Neuronal stem cell (in vitro differentiated cells): ENCODE measurements at regions not wholly inside any gene's neighbourhood (a gene's known extent, or its start where the extent isn't known, plus 50 kb on each side); places are given as distances from the start of the nearest gene placed in this dataset.

Experiments used
- DNase-seq: peaks from one replicate; pipeline ENCODE4 v3.0.0-alpha.2; 2013; ENCODE audit warnings: low spot score
- H2AFZ ChIP-seq: one replicate; pipeline ENCODE4 v1.6.1; 2013; ENCODE audit warnings: mild to moderate bottlenecking, low read length, inconsistent platforms
- H2AK5ac ChIP-seq: 2 replicates; pipeline ENCODE4 v1.6.1; 2013; ENCODE audit warnings: low read depth, mild to moderate bottlenecking, inconsistent platforms, low read length, moderate library complexity, mixed read lengths
- H2BK120ac ChIP-seq: 2 replicates; pipeline ENCODE4 v1.6.1; 2013; ENCODE audit warnings: low read depth, mild to moderate bottlenecking, inconsistent platforms, low read length, moderate library complexity, mixed read lengths
- H2BK12ac ChIP-seq: one replicate; pipeline ENCODE4 v1.6.1; 2013; ENCODE audit warnings: low read length, inconsistent platforms
- H2BK15ac ChIP-seq: 2 replicates; pipeline ENCODE4 v1.6.1; 2013; ENCODE audit warnings: mild to moderate bottlenecking, low read length, inconsistent platforms, mixed read lengths
- H2BK5ac ChIP-seq: one replicate; pipeline ENCODE4 v1.6.1; 2013; ENCODE audit warnings: inconsistent platforms, mild to moderate bottlenecking, low read length, moderate library complexity
- H3K14ac ChIP-seq: one replicate; pipeline ENCODE4 v1.6.1; 2013; ENCODE audit warnings: low read length, inconsistent platforms
- H3K18ac ChIP-seq: 2 replicates; pipeline ENCODE4 v1.6.1; 2013; ENCODE audit warnings: low read length, inconsistent platforms
- H3K23ac ChIP-seq: 2 replicates; pipeline ENCODE4 v1.6.1; 2013; ENCODE audit warnings: low read depth, mild to moderate bottlenecking, mixed read lengths, low read length, inconsistent platforms; ENCODE audit not compliant: poor library complexity
- H3K27ac ChIP-seq: replicated peaks from 3 replicates; pipeline ENCODE4 v1.5.1; 2013; ENCODE audit warnings: low read length, inconsistent platforms
- H3K27me3 ChIP-seq, 3 experiments: 2 replicates each; pipeline ENCODE4 v1.6.1; 2013; ENCODE audit warnings: low read length in 3 of 3, mild to moderate bottlenecking in 2 of 3, inconsistent platforms in 1 of 3, low read depth in 1 of 3, mixed read lengths in 1 of 3, moderate library complexity in 1 of 3; ENCODE audit not compliant: control insufficient read depth in 3 of 3, insufficient read depth in 3 of 3
- H3K36me3 ChIP-seq, 2 donors: replicated peaks in 1 of 2; 2 replicates each; pipeline ENCODE4 v1.6.1; 2013; ENCODE audit warnings: low read length in 2 of 2; ENCODE audit not compliant: control insufficient read depth in 2 of 2, insufficient read depth in 2 of 2
- H3K4ac ChIP-seq: 2 replicates; pipeline ENCODE4 v1.6.1; 2013; ENCODE audit warnings: inconsistent platforms, mild to moderate bottlenecking, low read length, moderate library complexity
- H3K4me1 ChIP-seq, 2 donors: 1 replicate in 1 of 2; 2 replicates in 1 of 2; pipeline ENCODE4 v1.6.1; 2013; ENCODE audit warnings: low read length in 2 of 2, low read depth in 1 of 2; ENCODE audit not compliant: control insufficient read depth in 2 of 2, insufficient read depth in 1 of 2
- H3K4me2 ChIP-seq: one replicate; pipeline ENCODE4 v1.6.1; 2013; ENCODE audit warnings: mild to moderate bottlenecking, low read length, inconsistent platforms; ENCODE audit not compliant: insufficient read depth, poor library complexity, severe bottlenecking
- H3K4me3 ChIP-seq, 2 donors: 2 replicates each; pipeline ENCODE4 v1.5.1; 2013; ENCODE audit warnings: low read length in 2 of 2, mild to moderate bottlenecking in 2 of 2, inconsistent platforms in 1 of 2, moderate library complexity in 1 of 2
- H3K79me1 ChIP-seq: one replicate; pipeline ENCODE4 v1.6.1; 2013; ENCODE audit warnings: low read depth, mild to moderate bottlenecking, inconsistent platforms, low read length, moderate library complexity
- H3K9ac ChIP-seq: one replicate; pipeline ENCODE4 v1.6.1; 2013; ENCODE audit warnings: mild to moderate bottlenecking, low read depth, low read length, inconsistent platforms; ENCODE audit not compliant: poor library complexity
- H3K9me3 ChIP-seq, 2 donors: replicated peaks in 1 of 2; 2 replicates each; pipeline versions ENCODE3 to v1.6.1; 2013; ENCODE audit warnings: low read length in 2 of 2, mild to moderate bottlenecking in 2 of 2, inconsistent platforms in 1 of 2, low read depth in 1 of 2, mixed read lengths in 1 of 2, moderate library complexity in 1 of 2; ENCODE audit not compliant: control insufficient read depth in 2 of 2, insufficient read depth in 1 of 2
- H4K8ac ChIP-seq: one replicate; pipeline ENCODE4 v1.6.1; 2013; ENCODE audit warnings: low read depth, mild to moderate bottlenecking, inconsistent platforms, low read length, moderate library complexity
- H4K91ac ChIP-seq: one replicate; pipeline ENCODE4 v1.6.1; 2013; ENCODE audit warnings: low read length, low read depth, mild to moderate bottlenecking, inconsistent platforms; ENCODE audit not compliant: poor library complexity
- WGBS, 2 donors: extraction: QIAGEN DNeasy Blood & Tissue Kit; methylation state at CpG; one replicate each; pipeline ENCODE4 v1.1.7; 2013; ENCODE audit warnings: missing lambda C conversion rate in 2 of 2, mixed read lengths in 1 of 2; ENCODE audit not compliant: insufficient read length in 2 of 2, insufficient replicate concordance in 1 of 2; ENCODE audit errors: extremely low coverage in 2 of 2; 5-methylcytosine and 5-hydroxymethylcytosine counted together

DNA sequence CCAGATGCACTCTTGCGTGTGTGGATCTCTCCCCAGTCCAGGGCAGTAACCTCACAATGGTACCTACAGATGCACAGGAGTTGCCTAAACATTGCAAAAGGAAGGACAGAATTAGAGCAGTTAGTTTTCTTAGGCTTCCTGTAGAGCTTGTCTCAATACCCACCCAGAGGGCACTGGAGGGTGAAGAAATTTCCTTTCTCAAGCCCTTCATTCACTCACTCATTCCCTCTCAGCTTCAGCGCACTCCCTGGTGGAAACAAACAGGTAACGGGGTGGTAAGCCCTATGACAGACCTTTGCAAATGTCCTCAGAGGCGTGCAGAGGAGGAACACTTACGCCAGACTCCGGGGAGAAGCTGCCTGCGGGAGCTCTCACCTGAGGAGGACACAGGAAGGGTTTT is 267.4 kb upstream of the HES1 start:
- H3K4me1 ChIP-seq = peaks cover 14 to 19% of the 10 kb centered on the region in 2 donors
- H3K9ac ChIP-seq = no peak overlapping the region
- H3K36me3 ChIP-seq = no peaks in the 10 kb centered on the region
- H3K79me1 ChIP-seq = no peaks in the 10 kb centered on the region
- H2AFZ ChIP-seq = peak overlapping the region; percentile 96
- H3K27ac ChIP-seq = no peak overlapping the region
- H2BK12ac ChIP-seq = no peak overlapping the region
- no peak overlapping the region for H3K4me3 ChIP-seq
- no peak overlapping the region for H4K91ac ChIP-seq
- no CpG with 5 or more reads among the region's 7 CpGs for WGBS, 2 donors
- H2BK5ac ChIP-seq = peak overlapping the region; percentile 25
- peak overlapping the region; percentile 5 for H2BK120ac ChIP-seq
- no peak overlapping the region for H2AK5ac ChIP-seq
- no peak overlapping the region for H3K18ac ChIP-seq
- no peak overlapping the region for H3K4ac ChIP-seq
- no peaks in the 10 kb centered on the region for H3K27me3 ChIP-seq
- no peak overlapping the region for H3K4me2 ChIP-seq
- no peak overlapping the region for H3K23ac ChIP-seq
- no peaks in the 10 kb centered on the region for H3K9me3 ChIP-seq
- no peak overlapping the region for H2BK15ac ChIP-seq
- no peak overlapping the region for H4K8ac ChIP-seq
- H3K14ac ChIP-seq = no peak overlapping the region
- DNase-seq = no peak

DNA sequence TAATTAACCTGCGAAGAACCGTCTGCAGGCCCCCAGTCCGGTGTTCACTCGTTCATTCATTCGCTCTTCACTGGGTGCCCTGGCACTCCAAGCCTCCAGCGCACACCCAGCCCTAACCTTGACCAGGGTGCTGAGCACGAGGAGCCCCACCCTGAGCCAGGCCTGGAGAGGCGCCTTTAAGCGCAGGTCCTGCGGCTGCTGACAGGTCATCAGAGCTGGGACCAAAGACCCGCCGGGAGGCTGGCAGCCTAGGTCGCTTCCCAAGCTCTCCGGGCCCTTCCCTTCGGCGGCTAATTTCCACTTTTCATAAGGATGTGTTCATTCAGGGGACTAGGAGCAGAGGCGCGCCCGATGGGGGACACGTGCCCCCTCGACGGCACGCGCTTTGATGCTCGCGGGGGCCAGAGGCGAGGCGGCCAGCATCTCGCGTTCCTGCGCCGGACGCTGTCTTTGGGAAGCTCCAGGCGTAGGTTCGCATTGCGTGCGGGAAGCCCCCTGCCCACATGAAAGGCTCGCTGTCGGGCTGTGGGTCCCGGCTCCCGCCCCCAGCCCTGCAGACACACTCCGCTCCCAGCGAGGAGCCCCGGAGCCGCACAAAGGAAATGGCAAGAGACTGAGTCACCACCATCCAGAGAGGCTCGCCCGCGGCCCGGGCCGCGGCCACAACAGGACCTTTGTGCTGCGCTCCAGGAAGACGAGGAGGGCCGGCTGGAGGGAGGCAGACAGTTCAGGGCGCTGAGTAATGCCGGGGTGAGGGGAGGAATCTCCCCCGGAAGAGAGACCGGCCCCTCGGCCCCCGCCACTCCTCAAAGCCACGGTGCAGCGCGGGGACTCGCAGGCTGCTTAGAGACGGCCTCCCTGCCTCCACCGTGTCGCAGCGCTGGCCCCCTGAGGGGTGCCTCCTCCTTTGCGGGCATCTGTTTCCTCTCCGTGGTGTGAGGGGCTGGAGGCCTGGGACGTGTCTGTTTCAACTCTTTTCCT is 266.4 kb upstream of the HES1 start:
- H2AK5ac ChIP-seq = peak overlapping the region; percentile 54
- peak overlapping the region; percentile 96 for H2AFZ ChIP-seq
- H3K27me3 ChIP-seq = no peaks in the 10 kb centered on the region
- H3K9me3 ChIP-seq = no peaks in the 10 kb centered on the region
- no peak overlapping the region for H3K4ac ChIP-seq
- H3K36me3 ChIP-seq = no peaks in the 10 kb centered on the region
- H3K18ac ChIP-seq = peak overlapping the region; percentile 94
- peak overlapping the region; percentile 53 for H3K9ac ChIP-seq
- H3K4me2 ChIP-seq = peak overlapping the region; percentile 20
- no CpG with 5 or more reads among the region's 71 CpGs for WGBS, 2 donors
- no peak overlapping the region for H4K8ac ChIP-seq
- DNase-seq = peak; percentile 60
- H2BK5ac ChIP-seq = peak overlapping the region; percentile 25
- H3K23ac ChIP-seq = no peak overlapping the region
- H3K4me3 ChIP-seq = peak overlapping the region in 1 of 2 donors; percentile 5
- peak overlapping the region; percentile 10 for H3K14ac ChIP-seq
- peak overlapping the region; percentile 47 for H2BK12ac ChIP-seq
- no peaks in the 10 kb centered on the region for H3K79me1 ChIP-seq
- H2BK120ac ChIP-seq = peak overlapping the region; percentile 87
- no peak overlapping the region for H4K91ac ChIP-seq
- H2BK15ac ChIP-seq = peak overlapping the region; percentile 79
- H3K4me1 ChIP-seq = peaks cover 17 to 19% of the 10 kb centered on the region in 2 donors
- H3K27ac ChIP-seq = no peak overlapping the region

DNA sequence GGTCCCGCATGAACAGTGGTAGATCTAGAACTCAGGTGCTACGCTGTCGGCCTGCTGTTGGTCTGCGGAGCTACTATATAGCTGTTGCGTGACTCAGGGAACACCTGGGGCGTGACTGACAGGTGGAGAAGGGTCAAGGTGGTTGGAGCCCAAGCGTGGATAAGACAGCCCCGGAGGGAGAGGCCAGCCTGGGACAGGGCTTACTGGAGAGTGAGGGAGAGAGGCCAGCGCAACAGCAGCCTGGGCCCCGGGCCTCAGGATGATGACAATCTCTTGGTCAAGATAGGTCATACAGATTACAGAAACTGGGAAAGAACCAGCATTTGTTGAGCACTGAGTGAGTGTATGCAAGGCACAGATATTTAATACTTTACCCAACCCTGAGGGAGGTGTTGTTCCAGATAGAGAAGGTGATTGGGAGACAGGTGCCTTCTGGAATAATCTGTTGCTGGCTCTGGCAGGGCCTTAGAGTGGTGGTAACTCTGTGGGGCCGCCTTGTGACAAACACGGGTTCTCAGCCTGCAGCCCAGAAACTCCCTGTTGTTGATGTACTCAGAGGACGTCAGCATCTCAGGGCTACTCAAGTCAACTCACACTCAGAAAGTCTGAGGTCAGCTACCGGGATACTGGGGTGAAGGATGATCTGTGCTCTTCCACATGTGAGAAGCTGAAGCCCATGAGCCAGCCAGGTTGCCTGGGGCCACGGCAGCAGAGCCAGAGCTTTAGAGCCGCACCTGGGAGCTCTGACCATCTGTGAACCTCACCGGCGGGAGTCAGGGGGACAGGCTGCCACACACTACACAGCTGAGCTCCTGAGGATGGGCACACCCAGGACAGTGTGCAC is 265.4 kb upstream of the HES1 start:
- Histone ChIP-seq H3K18ac (peak overlapping the region; percentile 66), H2BK12ac (peak overlapping the region; percentile 51), H3K4me3 (no peak overlapping the region), H3K36me3 (no peaks in the 10 kb centered on the region), H2AFZ (no peak overlapping the region), H2AK5ac (peak overlapping the region; percentile 54), H2BK15ac (peak overlapping the region; percentile 49), H3K27ac (no peak overlapping the region), H4K8ac (no peak overlapping the region), H3K4me2 (no peak overlapping the region), H3K4me1 (peaks cover 24% of the 10 kb centered on the region in 2 donors), H4K91ac (no peak overlapping the region), H3K4ac (no peak overlapping the region), H2BK5ac (peak overlapping the region; percentile 25), H3K9ac (no peak overlapping the region), H3K14ac (no peak overlapping the region), H3K23ac (no peak overlapping the region), H3K9me3 (no peaks in the 10 kb centered on the region), H2BK120ac (no peak overlapping the region), H3K27me3 (no peaks in the 10 kb centered on the region), H3K79me1 (no peaks in the 10 kb centered on the region)
- DNase-seq = no peak
- WGBS, 2 donors = no CpG with 5 or more reads among the region's 18 CpGs

DNA sequence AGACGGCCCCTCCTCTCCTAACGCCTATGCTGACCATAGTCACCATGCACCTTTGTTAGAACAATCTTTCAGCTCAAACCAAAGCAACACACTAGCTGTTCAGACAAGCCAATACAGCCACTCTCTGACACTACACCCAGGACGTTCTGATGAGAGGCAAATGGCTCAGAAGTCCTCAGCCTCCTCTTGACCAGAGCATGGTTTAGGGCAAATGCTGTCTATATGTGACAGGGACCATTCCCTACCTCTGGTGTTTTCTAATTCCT is 264.8 kb upstream of the HES1 start:
- Histone ChIP-seq H2BK120ac (no peak overlapping the region), H4K8ac (no peak overlapping the region), H4K91ac (no peak overlapping the region), H3K14ac (no peak overlapping the region), H2AFZ (no peak overlapping the region), H3K4me2 (no peak overlapping the region), H3K9ac (no peak overlapping the region), H3K4me3 (peak overlapping the region in 1 of 2 donors; percentile 5), H2BK5ac (no peak overlapping the region), H2BK15ac (peak overlapping the region; percentile 49), H3K23ac (no peak overlapping the region), H3K9me3 (no peaks in the 10 kb centered on the region), H3K27me3 (no peaks in the 10 kb centered on the region), H3K18ac (peak overlapping the region; percentile 66), H3K4ac (no peak overlapping the region), H2BK12ac (peak overlapping the region; percentile 51), H3K36me3 (no peaks in the 10 kb centered on the region), H3K4me1 (peaks cover 24 to 26% of the 10 kb centered on the region in 2 donors), H2AK5ac (no peak overlapping the region), H3K79me1 (no peaks in the 10 kb centered on the region), H3K27ac (no peak overlapping the region)
- no CpG with 5 or more reads among the region's 3 CpGs for WGBS, 2 donors
- no peak for DNase-seq
